ENCODE measurements at regions not wholly inside any gene's neighbourhood (a gene's known extent, or its start where the extent isn't known, plus 50 kb on each side); places are given as distances from the start of the nearest gene placed in this dataset.

- no peak for TF ChIP-seq JUN (IDR thresholded peaks at IDR 0.05; ENCODE audit: low read depth, low read length)
Observed at GRCh38 chr3:157865352-157866000, 240.7 kb downstream of the SHOX2 start (continued).
